ENCODE measurements at regions not wholly inside any gene's neighbourhood (a gene's known extent, or its start where the extent isn't known, plus 50 kb on each side); places are given as distances from the start of the nearest gene placed in this dataset.

- Histone ChIP-seq H3K9me3 (ENCODE audit: severe bottlenecking) (no peaks in the 10 kb centered on the region), H3K36me3 (no peaks in the 10 kb centered on the region), H3K4me3 (ENCODE audit: low read depth, low read length) (no peak overlapping the region), H3K27me3 (ENCODE audit: insufficient read depth, low read depth, severe bottlenecking) (peaks cover 2% of the 10 kb centered on the region), H3K27ac (no peak overlapping the region)
- DNase-seq, result no peak
- TF ChIP-seq, protein P1, sequence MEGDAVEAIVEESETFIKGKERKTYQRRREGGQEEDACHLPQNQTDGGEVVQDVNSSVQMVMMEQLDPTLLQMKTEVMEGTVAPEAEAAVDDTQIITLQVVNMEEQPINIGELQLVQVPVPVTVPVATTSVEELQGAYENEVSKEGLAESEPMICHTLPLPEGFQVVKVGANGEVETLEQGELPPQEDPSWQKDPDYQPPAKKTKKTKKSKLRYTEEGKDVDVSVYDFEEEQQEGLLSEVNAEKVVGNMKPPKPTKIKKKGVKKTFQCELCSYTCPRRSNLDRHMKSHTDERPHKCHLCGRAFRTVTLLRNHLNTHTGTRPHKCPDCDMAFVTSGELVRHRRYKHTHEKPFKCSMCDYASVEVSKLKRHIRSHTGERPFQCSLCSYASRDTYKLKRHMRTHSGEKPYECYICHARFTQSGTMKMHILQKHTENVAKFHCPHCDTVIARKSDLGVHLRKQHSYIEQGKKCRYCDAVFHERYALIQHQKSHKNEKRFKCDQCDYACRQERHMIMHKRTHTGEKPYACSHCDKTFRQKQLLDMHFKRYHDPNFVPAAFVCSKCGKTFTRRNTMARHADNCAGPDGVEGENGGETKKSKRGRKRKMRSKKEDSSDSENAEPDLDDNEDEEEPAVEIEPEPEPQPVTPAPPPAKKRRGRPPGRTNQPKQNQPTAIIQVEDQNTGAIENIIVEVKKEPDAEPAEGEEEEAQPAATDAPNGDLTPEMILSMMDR (IDR thresholded peaks at IDR 0.05; ENCODE audit: low read depth, low read length), result no peak
Observed at GRCh38 chr10:88048312-88048711, 184.9 kb downstream of the PTEN start.

DNA sequence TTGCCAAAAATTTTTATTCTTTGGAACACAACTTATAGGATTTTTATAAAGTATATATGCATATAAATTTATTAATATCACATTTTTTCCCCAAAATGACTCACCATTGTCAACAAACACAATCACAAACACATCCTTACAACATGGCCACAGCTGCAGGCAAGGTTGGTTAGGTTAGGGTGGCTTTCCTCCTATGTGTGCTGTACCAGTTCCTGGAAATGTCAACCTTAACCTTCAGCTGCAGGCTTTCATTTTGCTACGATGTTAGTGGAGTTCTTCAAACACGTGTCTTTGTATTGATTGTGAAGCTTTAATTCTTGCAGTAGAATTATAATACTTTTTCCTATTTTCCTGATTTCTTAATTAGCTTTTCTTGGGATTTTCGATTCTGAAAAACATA is 185.8 kb downstream of the PTEN start:
- H3K4me3 ChIP-seq (ENCODE audit: low read depth, low read length), result no peak overlapping the region
- H3K27ac ChIP-seq, result no peak overlapping the region
- no peaks in the 10 kb centered on the region for H3K27me3 ChIP-seq (ENCODE audit: insufficient read depth, low read depth, severe bottlenecking)
- no peaks in the 10 kb centered on the region for H3K9me3 ChIP-seq (ENCODE audit: severe bottlenecking)
- TF ChIP-seq, protein P1 (IDR thresholded peaks at IDR 0.05; ENCODE audit: low read depth, low read length), result no peak
- no peak for DNase-seq
- no peaks in the 10 kb centered on the region for H3K36me3 ChIP-seq

- DNase-seq, result no peak
Observed at GRCh38 chr10:88057720-88058119, 194.3 kb downstream of the PTEN start.

GRCh38 chr10:88058750-88059149 is 195.3 kb downstream of the PTEN start:
- H3K9me3 ChIP-seq (ENCODE audit: severe bottlenecking), result no peaks in the 10 kb centered on the region
- DNase-seq, result no peak
- no peak overlapping the region for H3K4me3 ChIP-seq (ENCODE audit: low read depth, low read length)
- no peaks in the 10 kb centered on the region for H3K27me3 ChIP-seq (ENCODE audit: insufficient read depth, low read depth, severe bottlenecking)
- TF ChIP-seq, protein P1 (IDR thresholded peaks at IDR 0.05; ENCODE audit: low read depth, low read length), result no peak
- no peak overlapping the region for H3K27ac ChIP-seq
- no peaks in the 10 kb centered on the region for H3K36me3 ChIP-seq

More at GRCh38 chr10:88057720-88058119, 194.3 kb downstream of the PTEN start:
- H3K27me3 ChIP-seq (ENCODE audit: insufficient read depth, low read depth, severe bottlenecking), result no peaks in the 10 kb centered on the region
- H3K9me3 ChIP-seq (ENCODE audit: severe bottlenecking), result no peaks in the 10 kb centered on the region
- H3K4me3 ChIP-seq (ENCODE audit: low read depth, low read length), result no peak overlapping the region
- TF ChIP-seq, protein P1 (IDR thresholded peaks at IDR 0.05; ENCODE audit: low read depth, low read length), result no peak
- H3K36me3 ChIP-seq, result no peaks in the 10 kb centered on the region
- no peak overlapping the region for H3K27ac ChIP-seq

GRCh38 chr10:88059190-88059589 is 195.8 kb downstream of the PTEN start:
- no peaks in the 10 kb centered on the region for H3K9me3 ChIP-seq (ENCODE audit: severe bottlenecking)
- no peak for DNase-seq
- TF ChIP-seq, protein P1 (IDR thresholded peaks at IDR 0.05; ENCODE audit: low read depth, low read length), result no peak
- no peak overlapping the region for H3K27ac ChIP-seq
- H3K27me3 ChIP-seq (ENCODE audit: insufficient read depth, low read depth, severe bottlenecking), result no peaks in the 10 kb centered on the region
- H3K36me3 ChIP-seq, result no peaks in the 10 kb centered on the region
- H3K4me3 ChIP-seq (ENCODE audit: low read depth, low read length), result no peak overlapping the region

- DNase-seq, result no peak
- Histone ChIP-seq H3K36me3 (no peaks in the 10 kb centered on the region), H3K4me3 (ENCODE audit: low read depth, low read length) (no peak overlapping the region), H3K27ac (no peak overlapping the region), H3K27me3 (ENCODE audit: insufficient read depth, low read depth, severe bottlenecking) (no peaks in the 10 kb centered on the region), H3K9me3 (ENCODE audit: severe bottlenecking) (no peaks in the 10 kb centered on the region)
- TF ChIP-seq, protein P1 (IDR thresholded peaks at IDR 0.05; ENCODE audit: low read depth, low read length), result no peak
Observed at GRCh38 chr10:88060762-88061161, 197.3 kb downstream of the PTEN start.

Measured in WERI-Rb-1 (cell line).